ENCODE measurements at regions not wholly inside any gene's neighbourhood (a gene's known extent, or its start where the extent isn't known, plus 50 kb on each side); places are given as distances from the start of the nearest gene placed in this dataset.

GRCh38 chr13:107572156-107572555 lies 643.2 kb downstream of the LIG4 start:
- H3K27ac ChIP-seq = no peak overlapping the region
- no peaks in the 10 kb centered on the region for H3K36me3 ChIP-seq
- no peak for DNase-seq
- H3K4me1 ChIP-seq = no peaks in the 10 kb centered on the region
- H3K9me3 ChIP-seq = no peaks in the 10 kb centered on the region
- WGBS, 2 donors = 47 to 61% methylated on average over 3 of the region's 3 CpGs
- no peaks in the 10 kb centered on the region for H3K27me3 ChIP-seq
- no peak overlapping the region for H3K4me3 ChIP-seq
- intact Hi-C loops (cut with DNase I) = no loop called here
- TF ChIP-seq CTCF (IDR thresholded peaks at IDR 0.05) = no peak
- no peak for TF ChIP-seq POLR2A (IDR thresholded peaks at IDR 0.05)

- intact Hi-C loops (cut with DNase I) = no loop called here
- no peak for TF ChIP-seq POLR2A (IDR thresholded peaks at IDR 0.05)
- no peak for TF ChIP-seq CTCF (IDR thresholded peaks at IDR 0.05)
- Histone ChIP-seq H3K9me3 (peaks cover 0 to 3% (median 0%) of the 10 kb centered on the region in 3 donors), H3K36me3 (no peaks in the 10 kb centered on the region), H3K4me1 (no peaks in the 10 kb centered on the region), H3K27ac (no peak overlapping the region), H3K27me3 (no peaks in the 10 kb centered on the region), H3K4me3 (no peak overlapping the region)
- WGBS, 2 donors = 90% methylated on average over 2 of the region's 2 CpGs
- no peak for DNase-seq
Measured at GRCh38 chr13:107568181-107568580, 647.2 kb downstream of the LIG4 start.

- Histone ChIP-seq H3K27ac (no peak overlapping the region), H3K36me3 (no peaks in the 10 kb centered on the region), H3K27me3 (no peaks in the 10 kb centered on the region), H3K9me3 (peaks cover 0 to 3% (median 0%) of the 10 kb centered on the region in 3 donors), H3K4me3 (no peak overlapping the region), H3K4me1 (no peaks in the 10 kb centered on the region)
- 30 to 35% methylated on average over 7 of the region's 7 CpGs for WGBS, 2 donors
- intact Hi-C loops (cut with DNase I) = no loop called here
- no peak for DNase-seq
- TF ChIP-seq CTCF (IDR thresholded peaks at IDR 0.05) (no peak), POLR2A (IDR thresholded peaks at IDR 0.05) (no peak)
Measured at GRCh38 chr13:107563099-107563925, 652.0 kb downstream of the LIG4 start.

- Histone ChIP-seq H3K4me1 (no peaks in the 10 kb centered on the region), H3K36me3 (no peaks in the 10 kb centered on the region), H3K27ac (no peak overlapping the region), H3K4me3 (no peak overlapping the region), H3K27me3 (no peaks in the 10 kb centered on the region), H3K9me3 (peaks cover 0 to 3% (median 0%) of the 10 kb centered on the region in 3 donors)
- 35 to 36% methylated on average over 5 of the region's 5 CpGs for WGBS, 2 donors
- no peak for DNase-seq
- no peak for TF ChIP-seq CTCF (IDR thresholded peaks at IDR 0.05)
- no peak for TF ChIP-seq POLR2A (IDR thresholded peaks at IDR 0.05)
- intact Hi-C loops (cut with DNase I) = no loop called here
Measured at GRCh38 chr13:107562203-107562602, 653.1 kb downstream of the LIG4 start.

GRCh38 chr13:107554460-107554859 lies 660.9 kb downstream of the LIG4 start:
- Histone ChIP-seq H3K27ac (no peak overlapping the region), H3K27me3 (no peaks in the 10 kb centered on the region), H3K9me3 (no peaks in the 10 kb centered on the region), H3K36me3 (no peaks in the 10 kb centered on the region), H3K4me1 (no peaks in the 10 kb centered on the region), H3K4me3 (no peak overlapping the region)
- WGBS, 2 donors = 48 to 50% methylated on average over 4 to 5 of the region's 5 CpGs
- TF ChIP-seq POLR2A (IDR thresholded peaks at IDR 0.05) = no peak
- no peak for TF ChIP-seq CTCF (IDR thresholded peaks at IDR 0.05)
- no peak for DNase-seq
- intact Hi-C loops (cut with DNase I) = no loop called here
